Kidney epithelial cell (primary cell): ENCODE measurements at regions not wholly inside any gene's neighbourhood (a gene's known extent, or its start where the extent isn't known, plus 50 kb on each side); places are given as distances from the start of the nearest gene placed in this dataset.

Experiments used
- DNase-seq: peaks from one replicate; pipeline ENCODE4 v3.0.0-alpha.2; 2010; ENCODE audit warnings: low read depth
- H3K27me3 ChIP-seq: 2 replicates; pipeline ENCODE4 v1.6.0; 2011; ENCODE audit warnings: low read length; ENCODE audit not compliant: control insufficient read depth, insufficient read depth
- H3K36me3 ChIP-seq: 2 replicates; pipeline ENCODE4 v1.5.1; 2011; ENCODE audit warnings: low read length; ENCODE audit not compliant: control insufficient read depth, insufficient read depth
- H3K4me3 ChIP-seq: 2 replicates; pipeline ENCODE4 v1.5.1; 2011; ENCODE audit warnings: low read depth, mild to moderate bottlenecking, control low read depth, low read length
- CTCF ChIP-seq: IDR thresholded peaks from 2 replicates; pipeline ENCODE4 v1.5.1; 2011; ENCODE audit warnings: mild to moderate bottlenecking, moderate library complexity, low read length, control low read depth, inconsistent platforms; ENCODE audit not compliant: insufficient read depth, poor library complexity, severe bottlenecking

GRCh38 chr4:36624030-36624429 is 342.6 kb downstream of the DTHD1 start:
- H3K4me3 ChIP-seq = no peak overlapping the region
- no peak for TF ChIP-seq CTCF
- H3K36me3 ChIP-seq = no peaks in the 10 kb centered on the region
- H3K27me3 ChIP-seq = no peaks in the 10 kb centered on the region
- DNase-seq = no peak

- Histone ChIP-seq H3K36me3 (no peaks in the 10 kb centered on the region), H3K4me3 (no peak overlapping the region), H3K27me3 (no peaks in the 10 kb centered on the region)
- no peak for TF ChIP-seq CTCF
- no peak for DNase-seq
These were observed 356.9 kb downstream of the DTHD1 start for GRCh38 chr4:36638273-36638811.

GRCh38 chr4:36640876-36641275 is 359.5 kb downstream of the DTHD1 start:
- TF ChIP-seq CTCF = no peak
- DNase-seq = no peak
- no peaks in the 10 kb centered on the region for H3K36me3 ChIP-seq
- H3K4me3 ChIP-seq = no peak overlapping the region
- no peaks in the 10 kb centered on the region for H3K27me3 ChIP-seq

GRCh38 chr4:36651253-36651652 is 369.8 kb downstream of the DTHD1 start:
- no peak for DNase-seq
- H3K4me3 ChIP-seq = no peak overlapping the region
- H3K36me3 ChIP-seq = no peaks in the 10 kb centered on the region
- H3K27me3 ChIP-seq = no peaks in the 10 kb centered on the region
- no peak for TF ChIP-seq CTCF

GRCh38 chr4:36652857-36653256 is 371.4 kb downstream of the DTHD1 start:
- Histone ChIP-seq H3K4me3 (no peak overlapping the region), H3K36me3 (no peaks in the 10 kb centered on the region), H3K27me3 (no peaks in the 10 kb centered on the region)
- no peak for DNase-seq
- no peak for TF ChIP-seq CTCF

GRCh38 chr4:36665985-36666527 is 384.6 kb downstream of the DTHD1 start:
- Histone ChIP-seq H3K36me3 (no peaks in the 10 kb centered on the region), H3K27me3 (no peaks in the 10 kb centered on the region), H3K4me3 (no peak overlapping the region)
- no peak for DNase-seq
- no peak for TF ChIP-seq CTCF
